GM18909 (cell line): ENCODE measurements at regions not wholly inside any gene's neighbourhood (a gene's known extent, or its start where the extent isn't known, plus 50 kb on each side); places are given as distances from the start of the nearest gene placed in this dataset.
"Not testable (repeated sequence)": the region's sequence is repeated elsewhere in the genome, so short reads cannot be mapped to it uniquely, and the experiment has no call there.

ENCODE experiments used
- ATAC-seq: cut with Tn5 transposase; IDR thresholded peaks from one replicate; pipeline ENCODE4 v1.9.1; 2021; ENCODE audit warnings: mild to moderate bottlenecking; ENCODE audit not compliant: unreplicated experiment, poor library complexity

DNA sequence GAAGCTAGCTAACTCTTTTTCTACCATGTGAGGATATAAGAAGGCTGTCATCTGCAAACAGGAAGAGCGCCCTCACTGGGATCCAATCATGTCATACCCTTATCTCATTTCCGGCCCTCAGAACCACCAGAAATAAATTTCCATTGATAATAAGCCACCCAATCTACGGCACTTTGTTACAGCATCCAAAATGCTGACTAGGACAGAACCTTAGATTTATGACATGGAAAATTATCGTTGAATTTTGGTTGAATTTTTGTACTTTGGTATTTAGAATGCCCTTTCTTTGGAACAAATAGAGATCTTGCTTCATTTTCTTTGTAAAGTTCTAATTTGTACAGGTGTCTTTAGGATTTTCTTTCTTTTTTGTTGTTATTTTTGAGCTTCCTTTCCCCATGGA, 53.3 kb upstream of the CYLC2 start:
- ATAC-seq = no peak

DNA sequence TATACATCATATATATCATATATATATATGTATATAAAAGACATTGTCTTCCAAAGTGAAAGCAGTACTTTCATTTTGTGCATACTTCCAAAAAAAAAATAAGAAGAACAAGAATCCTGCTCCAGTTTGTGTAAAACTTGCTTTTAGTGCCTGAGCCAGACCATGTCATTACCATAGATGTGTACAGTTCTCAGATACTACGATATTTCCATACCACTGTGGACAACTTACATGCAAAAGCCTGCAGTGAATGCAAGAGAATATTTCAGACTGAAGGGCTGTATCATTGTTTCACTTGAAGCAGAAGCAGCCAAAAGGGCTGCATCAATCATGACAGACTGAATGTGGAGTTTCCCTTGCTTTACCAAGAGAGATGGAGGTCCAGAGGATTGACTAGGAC, 72.6 kb upstream of the CYLC2 start:
- no peak for ATAC-seq

- no peak for ATAC-seq
Measured at GRCh38 chr9:102911185-102911584, 83.9 kb upstream of the CYLC2 start.

DNA sequence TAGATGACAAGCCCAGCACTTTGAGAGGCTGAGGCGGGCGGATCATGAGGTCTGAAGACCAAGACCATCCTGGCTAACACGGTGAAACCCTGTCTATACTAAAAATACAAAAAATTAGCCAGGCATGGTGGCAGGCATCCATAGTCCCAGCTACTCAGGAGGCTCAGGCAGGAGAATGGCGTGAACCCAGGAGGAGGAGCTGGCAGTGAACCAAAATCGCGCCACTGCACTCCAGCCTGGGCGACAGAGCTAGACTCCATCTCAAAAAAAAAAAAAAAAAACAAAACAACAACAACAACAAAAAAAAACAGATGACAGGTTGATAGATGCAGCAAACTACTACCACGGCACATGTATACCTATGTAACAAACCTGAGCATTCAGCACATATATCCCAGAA, 89.3 kb upstream of the CYLC2 start:
- not testable (repeated sequence) for ATAC-seq

GRCh38 chr9:102892025-102892424, 103.1 kb upstream of the CYLC2 start:
- ATAC-seq = no peak

DNA sequence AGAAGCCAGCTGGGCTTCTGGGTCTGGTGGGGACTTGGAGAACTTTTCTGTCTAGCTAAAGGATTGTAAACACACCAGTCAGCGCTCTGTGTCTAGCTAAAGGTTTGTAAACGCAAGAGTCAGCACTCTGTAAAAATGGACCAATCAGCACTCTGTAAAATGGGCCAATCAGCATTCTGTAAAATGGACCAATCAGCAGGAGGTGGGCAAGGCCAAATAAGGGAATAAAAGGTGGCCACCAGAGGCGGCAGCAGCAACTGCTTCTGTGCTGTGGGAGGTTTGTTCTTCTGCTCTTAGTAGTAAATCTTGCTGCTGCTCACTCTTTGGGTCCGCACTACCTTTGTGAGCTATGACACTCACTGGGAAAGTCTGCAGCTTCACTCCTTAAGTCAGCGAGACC, 106.4 kb upstream of the CYLC2 start:
- ATAC-seq = not testable (repeated sequence)

- ATAC-seq = no peak
Measured at GRCh38 chr9:102875687-102876086, 119.4 kb upstream of the CYLC2 start.

- no peak for ATAC-seq
Measured at GRCh38 chr9:102867488-102867887, 127.6 kb upstream of the CYLC2 start.

- ATAC-seq = no peak
Measured at GRCh38 chr9:102862478-102862877, 132.7 kb upstream of the CYLC2 start.

GRCh38 chr9:102855641-102856040, 139.5 kb upstream of the CYLC2 start:
- ATAC-seq = no peak

DNA sequence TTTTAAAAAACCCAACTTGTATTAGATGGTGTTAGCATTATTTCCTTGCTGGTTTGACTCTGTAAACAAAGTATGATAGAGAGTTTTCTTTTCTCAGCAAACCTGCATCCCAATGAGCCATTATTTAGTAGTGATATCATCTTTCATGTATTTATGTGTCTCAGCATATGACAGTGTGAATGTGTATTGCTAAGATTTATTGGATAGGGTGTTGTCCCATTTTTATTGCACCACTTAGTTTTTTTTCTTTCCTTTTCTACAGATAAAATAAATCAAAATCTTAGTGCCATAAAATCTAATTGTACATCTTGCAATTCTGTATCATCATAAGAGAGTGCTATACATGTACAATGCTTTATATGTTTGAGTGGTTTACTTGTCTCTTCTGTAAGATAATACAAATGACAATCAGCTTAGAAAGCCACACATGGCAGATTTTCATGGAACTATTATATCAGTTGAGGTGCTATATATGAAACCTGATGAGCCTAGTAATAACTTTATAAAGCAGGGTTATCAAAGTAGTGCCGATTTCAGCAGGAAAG, 149.2 kb upstream of the CYLC2 start:
- no peak for ATAC-seq

GRCh38 chr9:102844716-102845115, 150.4 kb upstream of the CYLC2 start:
- ATAC-seq = no peak

DNA sequence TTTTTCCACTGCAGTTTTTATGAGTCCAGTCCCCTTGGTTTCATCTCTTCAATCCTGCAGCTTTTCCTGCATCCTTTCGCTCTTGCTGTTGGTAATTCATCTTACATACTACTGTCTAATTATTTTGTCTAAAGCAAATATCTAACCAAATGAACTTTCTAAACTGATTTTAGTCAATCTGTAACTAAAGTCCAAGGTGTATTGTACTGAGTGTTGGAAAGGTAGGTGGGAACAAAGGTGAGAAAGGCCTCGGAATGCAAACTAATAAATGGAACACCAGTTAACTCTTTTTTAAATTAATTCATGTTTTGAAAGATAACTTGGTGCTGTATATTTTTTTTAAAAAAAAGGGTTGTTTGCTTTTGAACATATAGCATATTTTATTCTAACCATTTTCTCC, 152.7 kb upstream of the CYLC2 start:
- ATAC-seq = no peak

DNA sequence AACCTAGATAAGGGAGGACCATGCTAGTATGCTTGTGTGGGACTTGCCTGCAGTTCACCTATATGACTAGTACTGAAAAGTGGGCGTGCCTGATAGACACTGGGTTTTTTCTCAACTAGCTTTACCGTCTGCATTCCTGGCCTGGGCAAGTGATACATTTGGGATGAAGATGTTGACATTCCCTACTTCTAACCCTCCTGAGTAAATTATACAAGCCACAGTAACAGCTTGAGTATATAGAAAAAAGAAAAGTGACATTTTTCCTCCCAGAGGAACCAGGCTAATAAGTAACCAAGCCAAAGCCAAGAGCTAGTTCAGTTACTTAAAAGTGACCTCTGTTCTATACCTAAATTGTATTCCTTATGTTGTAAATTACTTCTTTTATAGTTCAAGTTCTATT, 153.8 kb upstream of the CYLC2 start:
- no peak for ATAC-seq

GRCh38 chr9:102840335-102840734, 154.8 kb upstream of the CYLC2 start:
- ATAC-seq = no peak

DNA sequence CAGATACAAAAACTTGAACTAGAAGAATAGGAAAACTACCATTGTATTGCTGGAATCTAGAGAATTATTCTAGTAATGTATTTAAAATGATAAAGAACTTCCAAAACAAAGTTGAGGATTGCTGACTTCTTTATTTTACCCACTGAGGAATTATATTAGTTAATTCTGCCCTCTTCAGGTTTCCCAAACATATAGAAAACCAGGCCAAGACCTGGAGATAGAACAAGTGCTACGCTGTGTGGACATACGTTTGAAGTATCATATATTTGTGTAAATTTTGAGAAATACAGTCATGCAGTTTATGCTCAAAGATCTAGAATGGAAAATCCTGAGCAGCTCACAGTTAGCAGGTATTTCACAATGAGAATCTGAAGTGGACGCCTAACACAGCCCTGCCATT, 162.3 kb upstream of the CYLC2 start:
- no peak for ATAC-seq

DNA sequence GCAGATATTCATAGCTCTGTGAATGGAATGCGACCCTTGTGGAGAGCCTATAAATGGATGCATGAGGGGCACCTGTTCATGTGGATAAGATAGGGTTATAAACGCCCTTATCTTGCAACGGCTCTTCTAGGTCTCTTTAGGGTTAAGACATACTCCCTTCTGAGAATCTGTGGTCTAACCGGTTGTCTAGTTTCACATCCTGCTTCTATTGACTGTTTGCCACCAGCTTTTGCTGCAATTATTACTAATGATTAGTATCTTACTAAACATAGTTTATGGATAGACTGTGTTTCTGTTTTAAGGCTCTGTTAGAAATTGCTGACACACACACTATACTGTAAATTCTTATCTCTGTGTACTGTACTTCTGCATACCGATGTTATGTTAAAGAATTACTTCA, 198.9 kb upstream of the CYLC2 start:
- ATAC-seq = no peak

DNA sequence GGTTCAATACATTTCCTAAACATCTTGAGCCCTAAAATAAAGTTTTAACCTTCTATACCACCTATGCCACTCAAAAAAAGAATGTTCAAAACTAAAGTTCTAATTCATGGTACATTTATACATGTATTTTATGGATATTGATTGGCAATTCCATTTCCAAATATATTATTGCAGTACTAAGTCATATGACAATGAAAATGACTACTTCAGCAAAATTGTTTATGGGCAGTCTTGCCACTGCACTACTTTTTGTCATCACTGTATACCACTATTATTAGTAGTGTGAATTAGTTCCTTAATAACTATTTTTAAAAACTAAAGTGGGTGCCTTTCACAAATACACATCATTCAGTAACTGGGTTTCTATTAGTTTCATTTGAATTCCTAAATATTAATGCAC, 199.6 kb upstream of the CYLC2 start:
- ATAC-seq = no peak

GRCh38 chr9:102779356-102779755, 215.8 kb upstream of the CYLC2 start:
- no peak for ATAC-seq

DNA sequence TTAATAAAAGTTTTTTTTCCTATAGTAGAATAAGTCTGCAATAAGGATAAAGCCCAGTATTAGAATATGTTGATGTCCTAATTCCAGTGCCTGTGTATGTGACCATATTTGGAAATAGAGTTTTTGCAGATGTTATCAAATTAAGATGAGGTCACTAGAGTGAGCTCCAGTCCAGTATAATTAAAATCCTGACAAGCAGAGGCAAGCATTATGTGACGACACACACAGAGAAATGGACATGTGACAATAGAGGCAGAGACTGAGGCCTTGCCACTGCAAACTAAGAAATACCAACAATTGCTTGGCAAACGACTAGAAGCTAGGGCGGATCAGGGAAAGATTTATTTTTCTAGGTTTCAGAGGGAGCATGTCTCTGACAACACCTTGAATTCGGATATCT, 216.4 kb upstream of the CYLC2 start:
- ATAC-seq = no peak

- no peak for ATAC-seq
Measured at GRCh38 chr9:102770704-102771103, 224.4 kb upstream of the CYLC2 start.

DNA sequence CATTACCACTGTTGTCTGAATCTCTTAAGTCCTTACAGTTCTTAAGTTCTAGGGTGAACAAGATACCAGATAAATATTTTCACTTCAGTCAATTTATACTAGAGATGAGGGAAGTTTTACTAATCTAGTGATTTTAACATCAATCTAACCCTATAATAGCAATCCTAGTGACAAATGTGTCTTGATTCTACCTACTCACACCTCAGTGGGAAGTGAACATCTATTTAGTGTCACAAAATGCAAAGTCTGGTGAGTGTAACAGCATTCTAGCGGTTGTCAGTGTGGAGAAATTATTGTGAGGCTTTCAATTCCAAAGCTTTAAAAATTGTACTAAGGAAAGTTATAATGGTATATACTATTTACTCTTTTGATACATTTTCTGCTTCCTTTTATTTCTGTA, 225.8 kb upstream of the CYLC2 start:
- no peak for ATAC-seq

- ATAC-seq = no peak
Measured at GRCh38 chr9:102768002-102768401, 227.1 kb upstream of the CYLC2 start.
